Mucosa of gallbladder (tissue), 1 donor: ENCODE measurements at regions not wholly inside any gene's neighbourhood (a gene's known extent, or its start where the extent isn't known, plus 50 kb on each side); places are given as distances from the start of the nearest gene placed in this dataset.
"Not testable (repeated sequence)": the region's sequence is repeated elsewhere in the genome, so short reads cannot be mapped to it uniquely, and the experiment has no call there.

ENCODE experiments used
- DNase-seq: peaks from one replicate; pipeline ENCODE4 v3.0.0-alpha.2; 2020; ENCODE audit warnings: low spot score
- donor health status: DM: no; HTN: no; CAD: no.

DNA sequence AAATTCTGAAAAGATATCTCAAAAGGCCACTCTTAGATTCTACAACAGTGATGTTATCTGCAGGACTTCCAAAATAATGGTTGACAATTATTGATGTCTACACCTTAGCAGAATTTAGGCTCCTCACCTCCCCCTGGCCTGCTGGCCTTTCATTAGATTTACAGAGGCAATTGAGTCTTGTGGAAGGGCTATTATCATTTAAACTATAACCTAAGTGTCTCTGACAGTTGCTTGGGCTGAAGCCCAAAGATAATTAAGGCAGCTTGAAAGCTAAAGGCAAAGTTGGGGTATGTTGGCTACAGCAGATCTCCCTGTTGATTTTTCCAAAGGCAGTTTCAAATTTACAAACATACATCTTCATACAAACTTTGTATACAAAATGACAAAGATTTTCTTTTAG, 912.3 kb downstream of the TAF11L14 start:
- DNase-seq: no peak

DNA sequence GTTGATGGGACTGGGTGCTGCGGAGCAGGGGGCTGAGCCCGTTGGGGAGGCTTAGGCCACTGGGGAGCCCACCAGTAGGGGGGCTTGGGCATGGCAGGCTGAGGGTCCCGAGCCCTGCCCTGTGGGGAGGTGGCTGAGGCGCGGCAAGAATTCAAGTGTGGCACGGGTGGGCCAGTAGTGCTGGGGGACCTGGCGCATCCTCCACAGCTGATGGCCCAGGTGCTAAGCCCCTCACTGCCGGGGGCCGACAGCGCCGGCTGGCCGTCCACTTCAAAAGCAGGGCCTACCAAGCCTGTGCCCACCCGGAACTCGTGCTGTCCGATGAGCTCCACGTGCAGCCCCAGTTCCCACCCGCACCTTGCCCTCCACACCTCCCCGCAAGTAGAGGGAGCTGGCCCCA, 917.5 kb downstream of the TAF11L14 start:
- DNase-seq: no peak

DNA sequence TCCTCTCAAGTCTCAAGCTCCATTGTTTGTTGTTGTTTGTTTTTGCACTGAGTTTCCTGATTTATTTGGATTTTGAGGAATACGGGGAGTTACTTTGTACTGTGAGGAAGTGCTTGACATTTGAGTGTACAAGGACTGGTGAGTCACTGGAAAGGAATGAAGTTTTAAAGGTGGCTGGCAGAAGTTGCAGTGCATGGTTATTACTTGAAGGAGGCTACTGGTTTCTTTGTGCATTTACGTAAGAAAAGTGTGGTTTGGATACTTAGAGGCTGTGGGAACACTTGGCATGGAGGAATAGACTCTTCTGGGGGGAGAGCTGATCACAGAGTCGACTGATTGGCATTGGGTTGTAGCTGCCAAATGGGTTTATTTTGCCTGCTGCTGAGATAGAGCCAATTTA, 919.0 kb downstream of the TAF11L14 start:
- no peak for DNase-seq

DNA sequence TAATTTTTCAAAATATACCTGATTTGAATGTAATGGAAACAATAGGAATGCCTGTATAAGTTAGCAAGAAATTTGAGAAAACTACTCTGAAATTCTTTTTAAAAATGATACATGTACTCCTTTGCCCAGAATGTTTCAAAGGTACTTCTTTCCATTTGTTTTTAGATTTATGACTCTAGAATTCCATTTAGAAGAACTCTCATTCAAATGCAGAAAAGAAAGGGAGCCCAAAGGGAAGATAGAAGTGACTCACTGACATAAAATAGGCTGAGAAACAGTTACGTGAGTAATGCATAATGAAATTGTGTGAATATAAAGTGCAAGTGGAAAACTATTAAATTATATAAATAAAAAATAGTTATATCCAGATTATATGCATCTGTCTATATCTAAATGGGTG, 926.3 kb downstream of the TAF11L14 start:
- no peak for DNase-seq

DNA sequence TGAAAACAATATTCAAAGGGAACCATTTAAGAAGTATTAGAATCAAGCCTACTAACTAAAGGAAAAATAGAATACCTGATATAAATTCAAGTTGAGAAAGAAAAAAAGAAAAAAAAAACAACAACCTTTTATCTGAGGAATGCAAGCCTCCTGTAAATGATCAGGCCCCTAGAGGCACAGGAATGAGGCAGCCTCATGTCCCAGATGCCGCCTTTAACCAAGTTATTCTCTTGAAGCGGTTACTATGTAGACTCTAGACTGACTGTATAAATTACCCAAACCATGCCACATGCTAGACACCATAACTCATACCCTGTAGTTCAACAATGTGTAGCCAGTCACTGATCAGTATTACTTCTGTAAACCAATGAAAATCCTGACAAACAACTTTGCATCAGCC, 929.6 kb downstream of the TAF11L14 start:
- no peak for DNase-seq

DNA sequence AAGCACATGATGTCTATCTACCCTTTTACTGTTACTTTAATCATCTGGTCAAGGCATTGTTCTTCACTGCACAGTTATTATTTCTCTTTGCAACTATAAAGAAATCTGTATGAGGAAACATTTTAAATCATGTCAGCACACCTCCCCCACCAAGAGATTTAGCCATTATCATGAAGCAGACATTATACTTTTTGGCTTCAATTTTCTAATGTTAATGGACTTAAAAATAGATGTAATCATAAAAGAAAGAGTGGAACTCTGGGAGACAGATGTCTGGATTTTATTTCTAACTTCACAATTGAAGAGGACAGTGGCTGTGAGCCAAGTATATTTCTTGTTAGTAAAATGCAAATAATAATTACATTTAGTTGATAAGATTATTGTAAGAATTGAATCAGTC, 932.4 kb downstream of the TAF11L14 start:
- no peak for DNase-seq

DNA sequence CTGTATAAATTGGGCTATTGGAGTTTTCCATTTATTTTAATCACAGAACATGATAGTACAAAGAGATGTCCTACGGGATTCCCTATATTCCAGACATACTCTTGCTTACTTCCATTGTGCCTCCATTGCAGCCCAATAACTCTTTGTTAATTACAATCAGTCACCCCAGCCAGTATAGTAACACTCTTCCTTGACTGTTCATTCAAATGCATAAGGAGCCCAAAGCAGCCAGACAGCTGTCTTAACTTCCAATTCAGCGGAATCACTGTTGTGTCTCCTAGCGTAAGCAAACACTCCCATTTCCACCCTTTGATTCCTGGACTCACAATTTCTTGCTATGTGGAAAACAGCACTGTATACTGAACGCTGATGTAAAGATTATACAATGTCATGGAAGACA, 942.3 kb downstream of the TAF11L14 start:
- no peak for DNase-seq

DNA sequence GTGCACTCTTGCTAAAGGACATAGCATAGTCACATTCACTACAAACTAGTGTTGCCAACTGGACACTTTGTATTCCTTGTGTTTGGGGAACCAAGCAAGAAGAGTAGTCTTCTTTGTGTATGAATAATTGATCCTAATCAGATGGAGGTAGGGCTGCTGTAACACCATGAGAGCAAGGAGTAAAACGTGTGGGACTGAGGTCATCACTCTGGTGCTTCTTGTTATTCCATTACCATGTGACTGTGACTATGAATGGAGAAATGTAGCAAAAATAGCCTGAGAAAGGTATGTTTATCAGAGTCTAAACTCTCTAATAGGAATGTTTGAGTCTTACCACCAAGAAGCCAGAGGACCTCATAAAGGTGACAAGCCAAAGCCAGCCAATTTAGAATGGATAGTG, 966.9 kb downstream of the TAF11L14 start:
- no peak for DNase-seq

DNA sequence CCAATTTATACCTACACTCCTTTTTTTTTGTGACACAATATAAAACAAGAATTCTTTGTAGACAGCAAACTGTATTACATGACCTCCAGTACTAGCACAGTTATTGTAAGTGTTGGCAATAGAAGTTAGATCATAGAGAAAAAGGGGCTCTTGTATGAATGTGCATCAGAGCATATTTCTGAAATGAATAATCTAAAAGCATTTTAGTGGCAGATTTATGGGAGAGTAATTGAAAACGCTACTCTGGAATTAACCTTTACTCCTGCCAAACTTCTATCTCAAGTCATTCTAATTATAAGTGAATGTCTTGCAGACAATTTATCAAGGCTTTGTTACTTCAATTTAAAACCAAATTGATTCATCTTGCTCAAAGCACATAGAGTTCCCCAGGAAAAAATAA, 968.1 kb downstream of the TAF11L14 start:
- DNase-seq: no peak

DNA sequence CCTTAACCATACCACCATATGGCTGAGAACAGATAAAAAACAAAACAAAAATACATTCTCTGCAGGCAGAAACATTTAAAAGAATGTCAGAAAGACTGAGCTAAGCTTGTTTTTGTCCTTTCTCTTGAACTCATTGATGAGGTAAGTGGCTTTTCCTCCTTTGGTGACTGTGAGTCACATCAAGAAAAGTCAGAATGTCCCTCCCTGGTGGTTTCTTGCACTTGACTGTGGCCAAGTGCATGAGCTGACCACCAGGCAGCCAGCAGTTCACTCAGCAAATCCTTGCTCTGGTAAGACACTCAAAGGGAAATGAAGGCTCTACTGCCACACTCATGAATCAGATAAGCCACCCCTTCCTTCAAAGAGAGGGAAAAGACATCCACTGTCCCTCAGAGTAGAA, 970.9 kb downstream of the TAF11L14 start:
- DNase-seq: no peak

DNA sequence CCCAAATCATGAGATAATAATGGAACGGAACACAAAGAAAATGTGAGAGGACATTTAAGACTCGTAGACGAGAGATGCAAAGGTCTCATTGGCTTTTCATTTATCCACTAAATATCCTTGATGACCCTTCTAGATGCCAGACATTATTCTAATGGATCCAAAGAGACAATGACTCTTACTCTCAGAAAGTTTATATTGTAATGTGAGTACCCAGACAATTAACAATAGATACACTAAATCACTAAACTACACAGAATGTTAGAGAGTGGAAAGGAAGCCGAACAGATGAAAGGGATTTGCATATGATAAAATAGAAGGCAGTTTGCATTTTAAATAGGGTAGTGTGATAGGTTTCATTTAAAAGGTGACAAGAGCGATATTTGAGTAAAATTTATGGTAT, 973.3 kb downstream of the TAF11L14 start:
- no peak for DNase-seq

DNA sequence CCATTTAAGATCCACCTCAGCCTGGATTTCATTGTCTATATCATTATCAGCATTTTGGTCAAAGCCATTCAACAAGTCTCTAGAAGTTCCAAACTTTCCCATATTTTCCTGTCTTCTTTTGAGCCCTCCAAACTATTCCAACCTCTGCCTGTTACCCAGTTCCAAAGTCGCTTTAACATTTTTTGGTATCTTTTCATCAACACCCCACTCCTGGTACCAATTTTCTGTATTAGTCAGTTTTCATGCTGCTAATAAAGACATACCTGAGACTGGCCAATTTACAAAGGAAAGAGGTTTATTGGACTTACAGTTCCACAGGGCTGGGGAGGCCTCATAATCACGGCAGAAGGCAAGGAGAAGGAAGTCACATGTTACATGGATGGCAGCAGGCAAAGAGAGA, 982.9 kb downstream of the TAF11L14 start:
- DNase-seq: not testable (repeated sequence)

DNA sequence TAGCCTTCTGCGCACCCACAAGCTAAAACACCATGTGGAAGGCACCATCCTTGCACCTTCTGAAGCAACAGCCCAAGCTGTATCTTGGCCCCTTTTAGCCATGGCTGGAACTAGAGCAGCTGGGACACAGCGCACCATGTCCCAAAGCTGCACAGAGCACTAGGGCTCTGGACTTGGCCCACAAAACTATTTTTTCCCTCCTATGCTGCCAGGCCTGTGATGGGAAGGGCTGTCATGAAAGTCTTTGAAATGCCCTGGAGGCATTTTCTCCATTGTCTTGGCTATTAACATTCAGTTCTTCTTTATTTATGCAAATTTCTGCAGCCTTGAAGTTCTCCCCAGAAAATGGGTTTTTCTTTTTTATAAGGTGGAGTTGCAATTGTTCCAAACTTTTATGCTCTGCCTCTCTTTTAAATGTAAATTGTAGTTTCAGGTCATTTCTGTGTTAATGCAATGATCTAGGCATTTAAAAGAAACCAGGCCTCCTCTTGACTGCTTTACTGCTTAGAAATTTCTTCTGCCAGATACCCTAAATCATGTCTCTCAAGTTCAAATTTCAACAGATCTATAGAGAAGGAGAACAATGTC, 996.3 kb downstream of the TAF11L14 start:
- DNase-seq: no peak

DNA sequence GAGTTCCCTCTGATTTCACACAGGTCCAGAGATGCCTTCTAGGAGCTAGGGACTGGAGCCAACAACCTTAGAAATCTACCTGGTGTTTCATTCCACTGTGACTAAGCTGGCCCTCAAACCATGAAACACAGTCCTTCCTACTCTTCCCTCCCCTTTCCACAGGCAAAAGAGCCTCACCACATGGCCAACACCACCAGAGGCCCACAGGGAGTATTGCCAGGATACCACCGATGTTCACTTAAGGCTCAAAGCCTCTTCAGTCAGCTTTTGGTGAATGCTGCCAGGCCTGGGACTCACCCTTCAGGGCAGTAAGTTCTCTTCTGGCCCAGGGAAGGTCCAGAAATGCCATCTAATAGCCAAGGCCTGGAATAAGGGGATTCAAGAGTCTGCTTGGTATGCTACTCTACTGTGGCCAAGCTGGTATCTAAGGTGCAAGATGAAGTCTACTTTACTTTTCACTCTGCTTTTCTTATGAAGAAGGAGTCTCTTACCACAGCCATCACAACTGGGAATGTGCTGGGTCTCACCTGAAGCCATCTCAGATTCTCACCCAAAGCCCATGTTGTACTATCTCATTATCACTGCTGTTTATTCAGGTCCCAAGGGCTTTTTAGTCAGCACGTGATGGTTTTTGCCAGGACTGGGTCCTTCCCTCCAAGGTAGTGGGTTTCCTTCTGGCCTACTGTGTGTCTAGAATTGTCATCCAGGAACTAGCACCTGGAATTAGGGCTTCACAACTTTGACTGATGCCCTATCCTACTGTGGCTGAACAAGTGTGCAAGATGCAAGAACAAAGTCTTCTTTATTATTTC, 1018.4 kb downstream of the TAF11L14 start:
- DNase-seq: no peak

DNA sequence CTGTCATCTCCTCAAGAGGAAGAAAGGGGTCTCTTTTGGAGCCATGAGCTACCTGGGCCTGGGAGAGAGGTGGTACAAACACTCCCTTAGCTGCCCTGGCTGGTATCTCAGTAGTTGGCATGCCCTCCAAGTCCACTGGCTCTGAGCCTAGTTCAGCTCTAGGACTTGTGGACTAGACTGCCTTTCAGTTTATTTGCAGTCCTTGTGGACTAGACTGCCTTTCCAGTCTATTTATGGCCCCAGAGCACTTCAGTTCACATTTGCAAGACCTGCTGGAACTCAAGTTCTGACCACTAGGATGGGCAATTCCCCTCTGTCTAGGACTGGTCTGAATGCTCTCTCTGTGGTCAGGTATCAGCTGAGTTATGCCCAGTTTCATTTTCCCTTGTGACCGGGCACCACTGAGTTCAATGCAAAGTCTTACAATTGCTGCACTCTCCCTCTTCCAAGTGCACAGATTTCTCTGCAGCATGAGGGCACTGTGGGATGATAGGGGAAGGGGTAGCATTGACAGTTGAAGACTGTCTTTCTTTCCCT, 1019.0 kb downstream of the TAF11L14 start:
- no peak for DNase-seq

DNA sequence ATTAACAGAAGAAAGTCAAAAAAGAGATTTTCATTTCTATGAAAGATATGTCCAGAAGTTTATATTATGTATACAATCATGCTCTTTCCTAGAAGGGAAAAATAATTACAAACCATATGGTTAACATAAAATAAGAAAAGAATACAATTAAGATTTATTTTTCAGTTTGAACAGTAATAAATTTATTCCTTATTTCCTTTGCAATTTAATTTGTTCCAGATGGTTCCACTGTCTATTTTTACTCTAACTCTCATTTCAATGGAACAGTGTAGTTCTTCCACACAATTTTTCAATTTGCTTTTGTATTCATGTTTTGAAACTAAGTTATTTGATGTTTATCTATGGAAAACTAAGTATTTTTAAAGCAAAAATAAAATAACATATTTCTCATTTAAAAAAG, 1026.3 kb downstream of the TAF11L14 start:
- DNase-seq: no peak

DNA sequence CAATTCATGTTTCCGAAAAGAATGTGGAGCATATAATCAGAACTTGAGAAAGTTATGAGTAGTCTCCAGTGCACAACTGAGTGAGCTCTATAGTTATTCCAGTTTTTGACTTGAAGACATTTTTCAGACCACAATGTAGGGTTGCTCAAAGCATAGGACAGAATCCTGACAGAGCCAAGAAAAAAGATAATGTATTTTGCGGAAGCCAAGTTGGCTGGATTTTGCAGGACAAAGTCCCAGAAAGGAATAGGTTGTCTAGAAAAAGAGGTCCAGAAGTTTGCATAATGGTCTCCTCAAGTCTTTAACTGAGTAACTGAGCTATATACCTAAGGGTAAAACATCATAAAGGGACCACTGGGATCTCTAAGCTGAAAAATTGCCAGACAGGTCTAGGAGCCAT, 1028.0 kb downstream of the TAF11L14 start:
- DNase-seq: no peak

DNA sequence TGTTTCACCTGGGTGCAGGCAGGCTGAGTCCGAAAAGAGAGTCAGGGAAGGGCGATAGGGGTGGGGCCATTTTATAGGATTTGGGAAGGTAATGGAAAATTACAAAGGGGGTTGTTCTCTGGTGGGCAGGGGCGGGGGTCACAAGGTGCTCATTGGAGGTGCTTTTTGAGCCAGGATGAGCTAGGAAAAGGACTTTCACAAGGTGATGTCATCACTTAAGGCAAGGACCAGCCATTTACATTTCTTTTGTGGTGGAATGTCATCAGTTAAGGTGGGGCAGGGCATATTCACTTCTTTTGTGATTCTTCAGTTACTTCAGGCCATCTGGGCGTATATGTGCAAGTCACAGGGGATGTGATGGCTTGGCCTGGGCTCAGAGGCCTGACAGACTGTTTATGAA, 1040.0 kb downstream of the TAF11L14 start:
- DNase-seq: not testable (repeated sequence)

DNA sequence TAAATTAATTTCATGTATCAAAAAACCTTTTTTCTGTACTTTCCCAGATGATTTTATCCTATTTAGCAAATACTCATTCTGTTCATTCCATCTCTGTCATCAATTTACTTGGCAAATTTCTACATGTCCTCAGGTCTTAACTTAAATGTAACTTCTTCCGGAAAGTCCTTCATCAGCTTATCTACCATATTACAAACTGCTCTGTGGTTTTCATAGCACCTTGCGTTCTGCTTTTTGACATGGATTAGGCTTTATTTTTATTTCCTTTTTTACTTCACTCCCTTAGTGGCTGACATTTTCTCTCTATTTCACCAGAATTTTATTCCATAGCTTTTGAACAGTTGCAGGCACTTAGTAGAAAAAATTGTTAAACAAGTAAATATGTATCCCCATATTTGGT, 1040.8 kb downstream of the TAF11L14 start:
- no peak for DNase-seq

DNA sequence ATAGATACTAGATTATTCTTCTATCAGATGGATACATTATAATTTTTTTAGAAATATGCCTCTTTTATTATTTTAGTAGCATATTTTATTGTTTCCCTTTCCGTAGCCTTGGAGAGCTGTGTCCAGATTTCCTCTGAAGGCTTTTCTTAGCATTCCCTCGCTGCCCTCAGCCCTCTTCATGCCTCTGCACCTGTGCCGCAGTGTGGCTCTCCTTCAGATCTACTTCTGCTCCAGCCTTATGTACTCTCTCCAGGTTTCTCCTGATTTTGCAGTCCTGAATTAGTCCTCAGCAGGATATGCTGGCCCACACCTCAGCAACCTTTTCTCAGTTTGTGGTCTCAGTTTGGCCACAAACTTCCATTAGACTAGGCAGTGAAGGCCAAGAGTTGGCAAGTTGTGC, 1052.0 kb downstream of the TAF11L14 start:
- DNase-seq: no peak

DNA sequence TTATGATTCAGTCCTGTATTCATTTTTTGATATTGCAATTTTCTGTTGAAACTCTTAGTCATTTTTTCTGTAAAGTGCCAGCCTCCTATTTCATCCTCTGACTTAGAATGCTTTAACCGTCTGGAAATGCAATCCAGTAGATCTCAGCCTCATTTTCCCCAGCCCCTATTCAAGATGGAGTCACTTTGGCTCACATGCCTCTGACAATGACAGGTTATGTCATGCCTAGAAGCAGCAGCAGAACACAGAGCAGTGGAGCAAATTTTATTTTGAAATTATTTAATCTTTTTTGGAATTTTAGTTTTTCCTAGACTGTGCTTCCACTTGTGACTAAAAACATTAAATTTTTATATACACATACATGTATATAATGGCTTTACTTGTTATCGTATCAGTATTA, 1053.2 kb downstream of the TAF11L14 start:
- no peak for DNase-seq

DNA sequence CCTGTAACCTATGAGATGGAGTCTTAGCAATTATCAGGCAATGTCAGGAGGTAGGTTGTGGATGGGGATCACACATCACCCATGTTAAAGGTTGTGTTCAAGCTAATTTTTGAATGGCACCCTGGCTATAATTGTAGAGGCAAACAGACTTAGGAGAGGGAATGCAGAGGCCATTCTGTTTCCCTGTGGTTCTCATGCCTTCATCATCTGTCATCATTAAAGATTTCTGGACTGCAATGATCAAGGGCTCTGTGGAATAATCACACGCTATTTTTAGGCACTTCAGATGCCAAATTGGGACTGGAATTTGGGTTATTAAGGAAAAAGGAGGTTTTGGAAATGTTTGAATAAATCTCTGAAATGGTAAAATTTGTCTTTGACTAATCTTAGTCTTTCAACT, 1065.4 kb downstream of the TAF11L14 start:
- DNase-seq: no peak

DNA sequence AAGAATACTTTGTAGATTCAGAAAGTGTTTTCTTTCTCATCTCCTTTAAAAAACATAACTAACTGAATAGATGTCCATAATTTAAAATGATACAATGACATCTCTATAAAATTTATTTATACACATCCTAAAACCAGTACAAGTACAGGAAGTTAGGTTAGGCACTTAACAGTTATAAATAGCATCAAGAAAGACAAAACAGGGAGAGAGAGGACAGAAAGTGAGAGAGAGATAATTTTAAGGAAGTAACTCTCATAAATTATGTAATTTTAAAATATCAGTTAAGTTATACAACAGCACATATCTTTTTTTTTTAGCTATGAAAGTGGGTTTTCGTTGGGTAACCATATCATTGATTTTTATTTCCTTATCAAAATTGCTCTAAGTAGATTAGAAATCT, 1068.6 kb downstream of the TAF11L14 start:
- no peak for DNase-seq
